ENCODE measurements at regions not wholly inside any gene's neighbourhood (a gene's known extent, or its start where the extent isn't known, plus 50 kb on each side); places are given as distances from the start of the nearest gene placed in this dataset.

DNA sequence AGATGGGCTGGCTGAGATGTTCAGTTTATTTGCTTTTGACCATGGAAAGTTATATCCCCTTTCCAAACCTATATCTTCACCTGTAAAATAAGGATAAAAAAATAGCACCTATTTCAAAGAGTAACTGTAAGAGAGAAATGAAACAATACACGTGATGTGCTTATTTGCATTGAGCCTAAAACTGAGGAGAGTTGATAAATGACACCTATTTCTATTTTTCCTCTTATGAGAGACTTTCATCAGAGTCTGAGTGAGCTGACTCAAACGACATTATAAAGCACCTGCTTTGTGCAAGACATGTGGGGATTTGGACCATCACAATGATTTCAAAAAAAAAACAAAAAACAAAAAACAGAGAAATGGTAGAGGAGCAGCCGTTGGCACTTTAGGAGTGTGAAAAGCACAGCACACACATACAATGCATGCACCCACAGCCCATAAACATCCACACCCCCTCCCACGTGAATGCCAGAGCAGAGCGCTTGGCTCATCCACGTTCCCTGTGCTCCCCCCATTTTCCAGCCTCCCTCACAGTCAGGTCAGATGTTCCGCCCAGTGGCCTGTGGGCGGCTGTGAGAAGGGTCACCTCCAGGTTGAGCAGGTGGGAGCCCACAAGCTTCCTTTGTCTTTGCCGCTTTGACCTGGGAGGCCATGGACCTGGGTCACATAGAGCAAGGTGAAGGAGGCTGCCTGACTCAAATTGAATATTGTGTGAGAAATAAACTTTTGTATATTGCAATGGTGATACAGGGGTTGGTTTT is 253.2 kb upstream of the ZNF32 start:
- DNase-seq (ENCODE audit: low read depth in 3 of 3) = no peak

DNA sequence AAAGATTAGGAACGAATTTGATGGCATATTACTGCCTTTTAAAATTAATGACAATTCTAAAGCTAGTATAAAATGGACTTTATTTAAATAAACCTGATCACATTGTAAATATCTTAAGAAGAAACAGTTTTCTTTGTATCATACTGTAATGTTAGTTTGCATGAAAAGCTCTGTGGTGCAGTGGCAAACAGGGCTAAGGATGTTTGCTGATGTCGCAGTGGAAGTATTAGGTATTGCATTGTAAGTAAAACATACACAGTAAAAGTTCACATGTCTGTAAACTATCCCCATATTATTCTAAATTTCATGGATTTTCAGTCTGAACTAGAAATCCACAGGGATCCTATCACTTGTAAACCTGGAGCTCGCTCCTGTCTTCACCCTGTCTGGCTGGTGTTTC is 252.6 kb upstream of the ZNF32 start:
- no peak for DNase-seq (ENCODE audit: low read depth in 3 of 3)

DNA sequence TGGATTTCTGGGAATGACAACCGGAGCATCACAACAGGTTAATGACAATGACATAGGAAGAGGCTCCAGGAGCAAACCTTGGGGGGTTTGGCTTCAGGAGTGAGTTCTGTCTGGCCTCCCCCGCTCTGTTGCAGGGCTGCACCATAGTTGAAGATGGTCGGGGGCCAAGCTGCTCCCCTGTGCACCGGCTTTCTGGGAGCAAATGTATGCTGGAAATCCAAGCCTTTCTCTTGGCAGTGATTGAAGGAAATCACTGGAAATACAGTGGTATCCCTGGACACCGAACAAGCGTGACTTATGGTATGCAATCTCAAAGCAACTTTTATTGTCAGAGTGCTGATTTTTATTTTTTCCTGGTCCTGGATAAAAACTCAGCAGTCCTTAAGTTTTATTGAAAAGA is 251.9 kb upstream of the ZNF32 start:
- DNase-seq (ENCODE audit: low read depth in 3 of 3) = no peak

DNA sequence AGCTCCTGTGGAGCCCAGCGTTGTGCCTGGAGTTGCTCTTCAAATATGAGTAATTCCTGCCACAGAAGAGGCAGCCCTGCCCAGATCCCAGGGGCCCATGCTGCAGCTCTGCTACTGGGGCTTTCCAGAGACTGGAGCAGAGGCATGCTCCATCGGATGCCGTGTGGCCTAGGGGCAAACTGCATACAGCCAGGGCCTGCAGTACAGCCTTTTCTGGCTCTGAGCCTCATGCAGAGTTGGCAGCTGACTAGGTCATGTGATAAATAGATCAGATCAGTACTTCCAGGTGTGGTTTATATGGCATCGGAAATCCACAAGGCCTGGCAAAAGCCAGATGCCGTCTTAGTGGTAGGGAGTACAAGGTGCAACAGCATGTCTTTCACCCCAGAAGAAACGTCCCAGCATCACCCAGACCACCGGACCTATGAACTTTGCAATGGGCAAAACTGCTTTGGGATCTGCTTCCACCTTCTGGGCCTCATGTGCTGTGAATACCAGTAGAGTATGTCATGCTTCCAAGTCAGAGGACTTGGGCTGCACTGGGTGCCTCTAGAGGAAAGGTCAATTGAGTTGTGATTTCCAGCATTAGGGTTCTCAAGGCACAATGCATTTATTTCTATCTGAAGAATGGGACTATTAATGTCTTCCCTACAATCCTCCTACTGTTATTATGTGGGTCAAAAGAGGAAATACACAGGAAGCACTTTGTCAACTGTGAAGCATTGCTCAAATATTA is 250.7 kb upstream of the ZNF32 start:
- DNase-seq (ENCODE audit: low read depth in 3 of 3) = no peak

DNA sequence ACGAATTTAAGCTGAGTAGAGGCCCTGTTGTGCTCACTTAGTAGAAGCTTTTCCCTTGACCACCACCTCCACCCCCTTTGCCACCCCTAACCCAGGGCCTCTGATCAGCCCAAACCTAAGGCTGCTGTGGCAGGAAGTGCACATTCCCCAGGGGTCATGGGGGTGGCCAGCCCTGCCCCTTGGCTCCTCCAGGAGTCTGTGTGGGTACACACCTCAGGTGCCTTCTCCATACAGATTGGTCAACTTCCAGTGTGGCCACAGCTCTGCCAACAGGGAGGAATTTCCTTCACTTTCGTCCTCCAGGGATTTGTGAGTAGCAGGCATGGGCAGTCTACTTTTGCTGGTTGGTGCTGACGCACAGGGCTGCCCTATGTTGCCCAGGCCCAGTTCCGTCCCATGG is 249.9 kb upstream of the ZNF32 start:
- no peak for DNase-seq (ENCODE audit: low read depth in 3 of 3)

DNA sequence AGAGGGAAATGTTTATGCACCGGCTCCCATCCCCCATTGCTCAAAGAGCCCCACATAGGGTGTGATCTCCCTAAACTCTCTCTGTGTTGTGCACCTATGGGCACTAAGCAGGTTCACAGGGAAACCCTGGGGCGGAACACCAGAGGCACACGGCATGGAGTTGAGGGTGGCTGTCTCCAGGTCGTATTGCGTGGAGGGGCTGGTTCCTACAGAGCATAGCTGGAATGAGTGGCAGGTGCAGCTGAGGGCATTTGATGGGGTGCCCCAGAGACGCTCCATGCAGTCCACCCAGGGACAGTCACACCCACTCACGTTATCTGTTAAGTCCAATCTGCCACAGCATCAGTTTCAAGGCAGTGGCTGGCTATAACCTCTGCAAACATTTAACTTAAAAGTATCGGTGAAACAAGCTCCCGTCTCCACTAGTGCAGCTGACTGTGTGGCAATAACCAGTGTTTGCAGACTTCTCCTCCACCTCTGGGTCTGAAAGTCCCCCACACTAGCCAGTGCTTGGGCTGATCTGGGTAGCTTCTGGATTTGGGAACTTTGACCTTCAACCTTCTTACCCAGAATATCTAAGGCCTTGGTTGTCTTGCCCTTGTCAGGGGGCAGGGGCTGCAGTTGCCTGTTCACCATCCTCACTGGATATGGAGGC is 249.2 kb upstream of the ZNF32 start:
- no peak for DNase-seq (ENCODE audit: low read depth in 3 of 3)

DNA sequence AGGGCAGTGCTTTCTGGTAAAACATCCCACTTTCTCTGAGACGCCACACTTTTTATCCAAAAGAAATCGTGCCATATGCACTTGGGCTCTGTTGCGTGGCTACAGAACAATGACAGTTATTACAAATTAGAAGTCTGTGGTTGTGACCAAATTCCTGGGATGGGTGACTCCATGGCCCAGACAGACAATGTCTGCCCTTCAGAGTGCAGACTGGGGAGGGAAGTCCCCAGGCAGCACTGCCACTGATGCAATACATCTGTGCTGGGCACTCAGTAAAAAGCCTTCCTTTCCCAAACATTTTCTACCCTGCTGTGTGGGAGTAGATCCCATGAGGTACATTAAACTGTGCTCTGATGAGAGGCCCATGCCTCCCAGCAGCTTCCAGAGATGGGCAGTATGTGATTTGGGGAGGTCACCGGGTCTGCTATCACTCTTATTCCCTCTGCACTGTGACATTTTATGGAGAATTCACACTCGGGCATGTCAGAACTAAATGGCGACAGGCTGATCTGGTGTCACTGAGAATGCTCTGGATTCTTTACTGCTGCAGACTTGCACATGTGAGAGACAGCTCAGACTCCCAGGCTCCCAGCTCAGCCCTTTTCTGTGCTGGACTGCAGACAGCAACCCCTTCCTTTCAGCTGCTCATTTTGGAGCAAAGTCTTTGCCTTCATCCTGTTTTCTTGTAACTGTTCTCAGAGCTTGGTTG is 243.5 kb upstream of the ZNF32 start:
- DNase-seq (ENCODE audit: low read depth in 3 of 3) = no peak

DNA sequence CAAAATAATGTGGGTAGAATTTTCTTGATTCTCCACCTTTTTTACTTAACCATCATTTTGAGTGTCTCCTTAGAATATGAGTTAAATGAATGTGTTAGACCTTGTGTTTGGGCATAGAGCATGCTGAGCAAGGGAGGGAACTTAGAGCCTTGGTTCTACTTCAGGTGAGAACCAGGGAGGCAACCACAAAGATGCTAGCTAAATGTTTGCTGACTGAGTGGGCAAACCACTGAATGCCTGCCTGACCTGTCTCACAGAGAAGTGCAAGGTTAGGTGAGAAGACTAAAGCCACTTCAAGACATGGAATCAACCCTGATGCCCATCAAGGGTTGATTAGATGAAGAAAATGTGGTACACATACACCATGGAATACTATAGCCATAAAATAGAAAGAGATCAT is 242.6 kb upstream of the ZNF32 start:
- DNase-seq (ENCODE audit: low read depth in 3 of 3) = no peak

DNA sequence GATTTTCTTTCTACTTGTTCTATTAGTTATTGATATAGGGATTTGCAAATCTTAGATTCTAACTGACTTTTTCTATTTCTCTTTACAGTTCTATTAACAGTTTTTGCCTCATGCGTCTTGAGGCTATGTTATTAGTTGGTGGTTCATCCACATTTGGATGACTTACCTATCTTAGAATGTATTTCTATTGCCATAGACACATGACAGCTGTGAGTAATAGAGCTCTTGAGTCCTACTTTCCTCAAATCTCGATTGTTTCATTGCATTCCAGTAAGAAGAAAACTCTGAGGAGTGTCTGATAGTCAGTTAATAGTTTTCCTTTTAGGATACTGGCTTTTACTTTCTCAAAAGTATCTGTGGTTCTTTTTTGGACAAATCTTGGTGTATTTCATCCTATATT is 241.4 kb upstream of the ZNF32 start:
- DNase-seq (ENCODE audit: low read depth in 3 of 3) = no peak

DNA sequence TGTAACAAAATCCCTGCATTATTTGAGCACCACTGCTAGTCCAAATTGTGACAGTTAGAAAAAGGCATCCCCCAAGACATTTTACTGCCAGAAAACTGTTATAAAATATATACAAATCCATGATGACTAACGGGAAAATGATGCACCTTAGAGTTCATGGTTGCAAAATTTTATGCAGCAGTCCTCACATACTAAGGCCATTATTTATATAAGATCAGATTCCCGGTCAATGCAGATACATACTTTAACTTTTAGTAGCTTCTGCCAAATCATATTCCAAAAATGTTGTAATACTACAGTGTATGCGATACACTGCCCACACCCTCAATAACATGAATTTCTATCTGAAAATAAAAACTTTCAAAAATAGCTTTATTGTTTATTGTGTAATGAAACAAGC is 239.9 kb upstream of the ZNF32 start:
- no peak for DNase-seq (ENCODE audit: low read depth in 3 of 3)

DNA sequence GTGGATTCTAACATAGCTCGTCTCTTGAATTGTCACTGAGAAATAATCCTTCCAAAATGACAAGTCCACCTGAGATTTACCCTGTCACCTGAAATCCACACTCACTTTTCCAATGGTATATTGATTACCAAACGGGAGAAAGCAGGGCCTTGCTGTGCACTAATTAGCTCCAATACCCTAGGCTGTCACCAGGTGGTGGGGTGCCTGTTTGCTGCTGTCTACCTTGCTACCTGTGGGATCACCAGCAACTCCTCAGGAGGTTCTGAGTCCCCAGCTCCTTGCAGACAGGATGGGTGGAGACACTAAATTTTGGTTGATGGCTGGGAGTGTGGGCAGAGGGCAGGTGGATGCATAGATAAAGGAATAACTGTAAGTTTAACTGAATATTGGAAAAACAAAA is 237.2 kb upstream of the ZNF32 start:
- no peak for DNase-seq (ENCODE audit: low read depth in 3 of 3)

DNA sequence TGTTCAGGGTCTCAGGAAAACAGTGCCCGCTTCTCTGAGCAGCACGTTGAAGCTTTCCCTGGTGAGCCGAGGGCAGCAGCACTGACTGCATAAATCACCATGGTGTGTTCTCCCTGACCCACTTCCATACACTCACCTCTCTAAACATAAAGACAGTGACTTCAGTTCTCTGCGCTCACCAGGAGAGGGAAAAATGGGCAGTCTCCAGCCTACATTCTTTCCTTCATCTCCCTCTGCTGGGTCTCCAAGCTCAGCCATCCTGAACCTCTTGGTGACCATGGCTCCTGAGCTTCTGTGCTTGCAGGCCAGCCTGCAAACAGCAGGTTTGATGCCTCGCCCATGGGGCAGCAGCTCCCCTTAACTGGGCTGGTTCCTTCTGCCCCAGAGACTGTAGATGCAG is 236.6 kb upstream of the ZNF32 start:
- no peak for DNase-seq (ENCODE audit: low read depth in 3 of 3)

DNA sequence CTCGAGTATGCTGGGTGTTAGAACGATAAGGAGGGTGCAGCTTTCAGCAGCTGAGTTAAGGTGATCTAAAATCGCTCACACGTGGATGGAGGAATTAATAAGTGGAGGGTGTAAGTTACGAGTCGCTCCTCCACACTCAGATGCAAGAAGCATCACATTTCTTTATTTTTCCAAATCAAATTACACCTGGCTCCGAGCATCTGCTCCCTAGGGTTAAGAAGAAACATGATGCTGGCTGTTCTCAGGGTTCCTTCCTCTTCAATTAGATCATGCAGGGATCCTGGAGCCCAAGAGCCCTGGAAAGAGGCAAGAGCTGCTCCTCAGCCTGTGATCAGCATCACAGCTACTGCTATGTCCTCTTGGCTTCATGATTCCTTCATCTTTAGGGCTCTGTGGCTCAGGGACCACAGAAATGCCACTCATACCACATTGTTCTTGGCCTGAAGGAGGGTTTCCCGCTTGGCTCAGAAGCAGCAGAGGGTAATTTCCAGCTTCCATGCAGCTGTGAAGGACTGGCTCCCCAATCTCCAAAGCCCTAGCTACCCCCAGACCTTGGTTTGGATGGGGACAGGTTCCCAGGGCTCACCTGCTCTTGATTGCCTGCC is 235.9 kb upstream of the ZNF32 start:
- DNase-seq (ENCODE audit: low read depth in 3 of 3) = no peak

DNA sequence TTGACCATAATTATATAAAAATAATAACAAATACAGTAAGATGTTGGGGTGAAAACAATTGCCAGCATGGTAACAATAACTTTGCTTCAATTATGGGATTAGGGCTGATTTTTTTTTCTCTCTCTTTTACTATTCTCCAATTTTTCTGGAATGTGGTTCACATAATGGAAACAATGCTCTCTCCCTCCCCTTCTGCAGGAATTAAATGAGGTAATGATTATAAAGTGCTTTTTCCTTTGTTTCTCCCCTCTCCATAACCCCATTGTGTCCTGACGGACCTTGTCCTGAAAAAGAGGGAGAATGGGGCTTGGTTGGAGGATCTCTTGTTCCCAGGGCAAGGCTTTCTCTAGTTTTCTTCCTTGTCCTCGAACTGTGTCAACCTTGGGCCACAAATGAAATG is 234.0 kb upstream of the ZNF32 start:
- DNase-seq (ENCODE audit: low read depth in 3 of 3) = no peak

DNA sequence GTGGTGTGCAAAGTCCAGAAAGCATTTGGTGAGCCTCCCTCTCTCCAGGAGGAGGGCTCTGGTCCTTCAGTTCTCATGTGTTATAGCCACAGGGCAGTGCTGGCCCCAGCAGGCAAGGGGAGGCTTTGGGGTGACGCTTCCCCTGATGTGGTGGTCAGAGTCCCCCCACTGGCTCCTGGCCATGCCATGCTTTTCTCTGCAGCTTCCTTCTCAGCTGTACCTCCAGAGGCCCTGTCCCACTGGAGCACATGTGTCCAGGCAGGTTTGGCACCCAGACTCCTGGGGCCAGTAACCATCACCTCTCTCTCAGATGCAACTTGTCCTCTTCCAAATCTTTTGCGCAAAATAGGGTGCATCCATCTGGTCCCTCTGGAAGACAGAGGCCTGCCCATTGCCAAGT is 233.0 kb upstream of the ZNF32 start:
- DNase-seq (ENCODE audit: low read depth in 3 of 3) = no peak

DNA sequence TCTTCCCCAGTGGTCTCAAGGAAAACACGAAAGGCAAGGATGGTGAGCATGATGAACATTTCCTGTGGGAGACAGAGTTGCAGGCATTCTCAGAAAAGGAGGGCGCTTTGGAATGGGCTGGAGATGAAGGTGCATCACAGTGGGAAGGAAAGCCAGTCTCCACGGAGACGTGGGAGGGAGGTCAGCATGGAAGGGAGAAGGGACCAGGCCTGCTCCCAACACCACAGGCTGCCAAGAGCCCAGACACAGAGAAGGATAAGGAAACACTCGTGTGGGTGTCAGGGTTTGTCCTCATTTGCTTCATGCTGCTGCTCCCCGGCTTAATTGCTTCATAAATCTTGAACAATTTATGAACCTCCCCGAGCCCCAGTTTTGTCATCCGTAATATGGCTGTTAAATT is 231.5 kb upstream of the ZNF32 start:
- no peak for DNase-seq (ENCODE audit: low read depth in 3 of 3)

DNA sequence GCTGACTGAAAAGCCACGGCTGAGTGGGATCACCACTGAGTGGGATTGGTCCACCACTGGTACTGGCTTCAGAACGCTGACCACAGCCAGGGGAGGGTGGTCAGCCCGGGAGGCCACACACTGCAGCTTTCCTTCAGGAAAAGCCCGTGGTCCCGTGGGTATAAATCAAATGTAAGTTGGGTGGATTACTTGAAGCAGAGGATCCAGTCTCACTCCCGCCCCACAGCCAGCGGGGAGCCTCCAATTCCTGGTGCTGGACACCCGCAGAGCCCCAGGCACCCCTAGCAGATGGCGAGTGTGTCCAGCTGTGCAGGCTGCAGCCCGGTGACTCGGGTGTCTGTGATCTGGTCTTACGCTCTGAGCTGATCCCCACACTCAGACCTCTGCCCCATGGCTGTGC is 231.1 kb upstream of the ZNF32 start:
- DNase-seq (ENCODE audit: low read depth in 3 of 3) = no peak

DNA sequence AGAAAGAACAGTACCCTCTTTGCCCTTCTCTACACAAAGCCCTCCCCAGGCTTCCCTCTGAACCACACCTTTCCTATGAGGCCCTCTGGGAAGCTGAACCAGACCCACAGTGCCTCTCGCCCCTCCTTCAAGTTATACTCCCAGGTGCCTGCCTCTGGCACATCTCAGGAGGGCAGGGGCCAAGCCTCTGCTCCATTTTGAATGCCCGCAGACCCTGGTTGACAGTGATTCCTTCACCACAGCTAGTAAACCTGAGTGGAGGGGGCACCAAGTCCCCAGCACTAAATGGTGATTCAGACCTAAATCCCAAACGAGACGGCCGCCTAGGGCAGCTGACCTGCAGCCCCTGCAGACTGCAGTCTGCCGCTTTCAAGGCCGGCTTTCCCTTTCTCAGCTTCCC is 230.5 kb upstream of the ZNF32 start:
- no peak for DNase-seq (ENCODE audit: low read depth in 3 of 3)

DNA sequence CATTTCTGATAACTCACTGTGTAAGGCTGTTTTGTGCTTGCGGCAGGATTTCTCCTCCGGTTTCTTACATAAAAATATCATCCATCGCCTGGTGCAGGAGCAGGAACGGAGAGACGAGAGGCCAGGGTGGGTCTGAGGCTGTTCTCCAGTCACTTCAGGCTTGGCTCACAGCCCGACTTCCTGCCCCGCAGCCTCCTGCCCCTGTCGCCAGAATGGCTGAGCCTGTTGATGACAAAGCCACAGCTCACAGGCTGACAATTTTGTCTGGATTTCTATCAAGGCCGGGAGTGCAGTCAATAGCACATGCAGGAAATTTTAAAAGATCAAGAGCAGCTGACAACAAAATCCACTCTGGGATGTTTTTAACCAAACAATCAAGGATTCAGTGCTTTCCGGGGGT is 229.7 kb upstream of the ZNF32 start:
- no peak for DNase-seq (ENCODE audit: low read depth in 3 of 3)

DNA sequence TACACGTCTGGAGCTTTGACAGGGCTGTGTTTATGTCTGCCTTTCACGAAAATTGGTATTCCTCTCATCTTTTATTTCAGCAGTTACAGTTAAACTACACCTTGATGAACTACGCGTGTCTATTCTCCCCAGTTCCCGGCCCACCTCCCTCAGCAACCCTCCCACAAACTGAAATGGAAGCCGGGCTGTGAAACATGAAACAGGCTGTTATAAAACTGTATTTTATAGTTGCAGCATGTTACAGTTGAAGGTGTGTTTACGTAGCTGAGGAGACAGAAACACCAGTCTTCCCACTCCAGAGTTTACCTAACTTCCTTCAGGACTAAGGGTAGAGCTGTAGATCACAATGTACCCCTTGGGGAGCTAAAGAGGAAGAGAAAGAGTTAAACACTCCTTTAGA is 228.3 kb upstream of the ZNF32 start:
- DNase-seq (ENCODE audit: low read depth in 3 of 3) = no peak

DNA sequence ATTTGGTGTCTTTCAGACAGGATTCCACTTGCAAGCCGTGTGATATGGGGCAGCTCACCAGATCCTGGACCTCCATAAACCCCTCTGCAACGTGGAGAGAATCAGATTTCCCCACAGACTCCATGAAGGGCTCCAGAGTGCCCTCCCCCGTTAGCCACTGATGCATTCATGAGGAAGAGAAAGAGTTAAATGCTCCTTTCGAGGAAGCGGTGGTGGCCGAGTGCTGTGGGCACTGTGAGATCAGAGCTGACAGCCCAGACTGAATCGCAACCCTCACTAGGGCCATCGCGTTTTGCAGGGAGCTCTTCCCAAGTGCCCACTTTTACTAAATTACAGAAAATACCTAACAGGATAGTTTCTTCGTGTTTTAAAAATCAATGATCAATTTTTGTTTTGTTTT is 226.3 kb upstream of the ZNF32 start:
- no peak for DNase-seq (ENCODE audit: low read depth in 3 of 3)

DNA sequence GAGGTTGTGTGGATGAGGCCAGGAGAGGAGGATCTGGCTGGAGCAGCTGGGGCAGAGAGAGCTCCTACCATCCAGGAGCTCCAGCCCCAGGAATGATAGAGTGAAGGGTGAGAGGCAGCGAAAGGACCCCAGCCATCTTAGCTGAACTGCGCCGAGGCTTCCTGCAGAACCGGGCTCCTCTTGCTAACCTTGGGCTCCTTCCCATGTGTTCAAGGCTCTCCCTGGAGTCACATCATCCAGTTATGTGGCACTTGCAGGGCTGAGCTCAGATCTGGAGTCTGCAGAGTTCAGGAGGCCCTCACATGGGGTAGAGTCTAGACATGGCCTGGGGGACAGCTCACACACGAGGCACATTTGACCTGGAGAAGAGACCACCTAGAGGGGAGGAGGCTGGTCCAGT is 225.0 kb upstream of the ZNF32 start:
- DNase-seq (ENCODE audit: low read depth in 3 of 3) = no peak

Data from stimulated activated CD4-positive, alpha-beta T cell treated with anti-CD3 and anti-CD28 coated beads, TNF-alpha, amount 100 ng/mL, for 4 hours (primary cell).